ENCODE measurements at regions not wholly inside any gene's neighbourhood (a gene's known extent, or its start where the extent isn't known, plus 50 kb on each side); places are given as distances from the start of the nearest gene placed in this dataset.

DNA sequence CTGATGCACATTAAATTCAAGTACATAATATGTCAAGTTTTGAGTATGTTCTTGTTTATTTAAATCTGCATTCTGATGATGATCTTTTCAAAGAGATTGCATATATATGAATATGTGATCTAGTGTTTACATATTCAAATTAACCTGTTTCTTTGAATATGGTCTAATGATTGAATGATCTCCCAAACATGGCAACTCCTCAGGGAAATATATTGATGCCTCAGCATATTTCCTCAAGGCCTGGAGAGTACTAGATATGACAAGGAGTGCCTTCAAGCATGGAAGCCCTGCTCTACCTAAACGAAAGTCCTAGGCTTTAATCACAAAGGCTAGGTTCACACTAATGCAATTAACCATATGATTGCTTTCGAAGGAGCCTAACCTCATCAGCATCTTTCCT is 532.8 kb downstream of the ZIC1 start:
- no peaks in the 10 kb centered on the region for H3K9me2 ChIP-seq (ENCODE audit: insufficient read depth, low read length)
- no peaks in the 10 kb centered on the region for H3K9me3 ChIP-seq (ENCODE audit: low read length)
- TF ChIP-seq, protein P1, sequence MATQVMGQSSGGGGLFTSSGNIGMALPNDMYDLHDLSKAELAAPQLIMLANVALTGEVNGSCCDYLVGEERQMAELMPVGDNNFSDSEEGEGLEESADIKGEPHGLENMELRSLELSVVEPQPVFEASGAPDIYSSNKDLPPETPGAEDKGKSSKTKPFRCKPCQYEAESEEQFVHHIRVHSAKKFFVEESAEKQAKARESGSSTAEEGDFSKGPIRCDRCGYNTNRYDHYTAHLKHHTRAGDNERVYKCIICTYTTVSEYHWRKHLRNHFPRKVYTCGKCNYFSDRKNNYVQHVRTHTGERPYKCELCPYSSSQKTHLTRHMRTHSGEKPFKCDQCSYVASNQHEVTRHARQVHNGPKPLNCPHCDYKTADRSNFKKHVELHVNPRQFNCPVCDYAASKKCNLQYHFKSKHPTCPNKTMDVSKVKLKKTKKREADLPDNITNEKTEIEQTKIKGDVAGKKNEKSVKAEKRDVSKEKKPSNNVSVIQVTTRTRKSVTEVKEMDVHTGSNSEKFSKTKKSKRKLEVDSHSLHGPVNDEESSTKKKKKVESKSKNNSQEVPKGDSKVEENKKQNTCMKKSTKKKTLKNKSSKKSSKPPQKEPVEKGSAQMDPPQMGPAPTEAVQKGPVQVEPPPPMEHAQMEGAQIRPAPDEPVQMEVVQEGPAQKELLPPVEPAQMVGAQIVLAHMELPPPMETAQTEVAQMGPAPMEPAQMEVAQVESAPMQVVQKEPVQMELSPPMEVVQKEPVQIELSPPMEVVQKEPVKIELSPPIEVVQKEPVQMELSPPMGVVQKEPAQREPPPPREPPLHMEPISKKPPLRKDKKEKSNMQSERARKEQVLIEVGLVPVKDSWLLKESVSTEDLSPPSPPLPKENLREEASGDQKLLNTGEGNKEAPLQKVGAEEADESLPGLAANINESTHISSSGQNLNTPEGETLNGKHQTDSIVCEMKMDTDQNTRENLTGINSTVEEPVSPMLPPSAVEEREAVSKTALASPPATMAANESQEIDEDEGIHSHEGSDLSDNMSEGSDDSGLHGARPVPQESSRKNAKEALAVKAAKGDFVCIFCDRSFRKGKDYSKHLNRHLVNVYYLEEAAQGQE (IDR thresholded peaks at IDR 0.05; ENCODE audit: borderline replicate concordance) = no peak
- TF ChIP-seq EZH2 (IDR thresholded peaks at IDR 0.05; ENCODE audit: borderline replicate concordance, insufficient read depth, low read length, poor library complexity, severe bottlenecking) = no peak
- no peak for TF ChIP-seq SMC3 (conservative IDR thresholded peaks at IDR 0.05; ENCODE audit: poor library complexity)
- TF ChIP-seq, protein P2, sequence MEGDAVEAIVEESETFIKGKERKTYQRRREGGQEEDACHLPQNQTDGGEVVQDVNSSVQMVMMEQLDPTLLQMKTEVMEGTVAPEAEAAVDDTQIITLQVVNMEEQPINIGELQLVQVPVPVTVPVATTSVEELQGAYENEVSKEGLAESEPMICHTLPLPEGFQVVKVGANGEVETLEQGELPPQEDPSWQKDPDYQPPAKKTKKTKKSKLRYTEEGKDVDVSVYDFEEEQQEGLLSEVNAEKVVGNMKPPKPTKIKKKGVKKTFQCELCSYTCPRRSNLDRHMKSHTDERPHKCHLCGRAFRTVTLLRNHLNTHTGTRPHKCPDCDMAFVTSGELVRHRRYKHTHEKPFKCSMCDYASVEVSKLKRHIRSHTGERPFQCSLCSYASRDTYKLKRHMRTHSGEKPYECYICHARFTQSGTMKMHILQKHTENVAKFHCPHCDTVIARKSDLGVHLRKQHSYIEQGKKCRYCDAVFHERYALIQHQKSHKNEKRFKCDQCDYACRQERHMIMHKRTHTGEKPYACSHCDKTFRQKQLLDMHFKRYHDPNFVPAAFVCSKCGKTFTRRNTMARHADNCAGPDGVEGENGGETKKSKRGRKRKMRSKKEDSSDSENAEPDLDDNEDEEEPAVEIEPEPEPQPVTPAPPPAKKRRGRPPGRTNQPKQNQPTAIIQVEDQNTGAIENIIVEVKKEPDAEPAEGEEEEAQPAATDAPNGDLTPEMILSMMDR (IDR thresholded peaks at IDR 0.05; ENCODE audit: poor library complexity, severe bottlenecking) = no peak
- no peak for TF ChIP-seq TAF1 (IDR thresholded peaks at IDR 0.05; ENCODE audit: low read depth)
- TF ChIP-seq EP300 (conservative IDR thresholded peaks at IDR 0.05; ENCODE audit: poor library complexity, severe bottlenecking) = no peak
- TF ChIP-seq MXI1 (conservative IDR thresholded peaks at IDR 0.05; ENCODE audit: poor library complexity, severe bottlenecking) = no peak
- no peak for TF ChIP-seq POLR2AphosphoS5 (IDR thresholded peaks at IDR 0.05)
- TF ChIP-seq RAD21 (conservative IDR thresholded peaks at IDR 0.05) = no peak
- no peaks in the 10 kb centered on the region for H4K20me1 ChIP-seq (ENCODE audit: insufficient read depth)
- no peak overlapping the region for H2AFZ ChIP-seq (ENCODE audit: low read depth, low read length)
- no peak overlapping the region for H3K4me2 ChIP-seq (ENCODE audit: low read length)
- no peaks in the 10 kb centered on the region for H3F3A ChIP-seq (ENCODE audit: insufficient read depth, low read length, poor library complexity, severe bottlenecking)
- H3K27me3 ChIP-seq (ENCODE audit: insufficient read depth, low read depth, low read length) = no peaks in the 10 kb centered on the region
- H3K27ac ChIP-seq (ENCODE audit: low read length) = no peak overlapping the region
- H3K9ac ChIP-seq (ENCODE audit: low read length) = no peak overlapping the region
- H3K79me2 ChIP-seq (replicated peaks; ENCODE audit: insufficient read depth, low read length) = peaks cover 78% of the 10 kb centered on the region
- peak overlapping the region; percentile 11 for H3K4me3 ChIP-seq (ENCODE audit: low read length)
- H3K36me3 ChIP-seq (ENCODE audit: insufficient read depth, low read length) = no peaks in the 10 kb centered on the region

DNA sequence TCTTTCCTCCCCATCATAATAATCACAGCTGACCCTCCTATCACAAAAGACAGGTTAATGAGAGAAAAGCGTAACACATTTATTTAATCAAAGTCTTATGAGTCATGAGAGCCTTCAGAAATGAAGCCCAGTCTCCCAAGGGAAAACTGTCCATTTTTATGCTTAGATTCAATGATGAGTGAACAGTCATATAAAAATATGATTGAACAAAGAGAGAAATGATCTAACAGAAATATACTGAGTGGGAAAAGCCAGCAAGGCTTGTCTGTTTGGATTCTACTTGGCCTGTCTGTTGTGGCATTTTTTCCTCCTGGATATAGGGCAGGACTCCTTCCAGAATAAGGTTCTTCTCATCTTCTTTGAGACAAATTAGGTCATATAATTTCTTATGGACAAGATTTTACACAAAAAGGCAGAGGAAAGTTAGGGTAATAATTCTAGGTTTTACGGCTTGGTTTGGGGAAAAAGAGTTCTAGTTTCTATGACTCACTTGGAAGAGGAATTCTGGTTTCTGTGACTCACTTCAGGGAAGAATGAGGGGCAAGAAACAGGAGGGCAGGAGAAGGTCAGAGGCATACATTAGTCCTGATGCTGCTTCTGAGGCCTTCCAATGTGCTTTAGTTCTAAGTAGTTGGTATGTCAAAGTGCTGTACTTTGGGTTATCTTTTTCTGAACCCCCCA is 534.2 kb downstream of the ZIC1 start:
- H3K4me3 ChIP-seq (ENCODE audit: low read length) = no peak overlapping the region
- H4K20me1 ChIP-seq (ENCODE audit: insufficient read depth) = no peaks in the 10 kb centered on the region
- no peaks in the 10 kb centered on the region for H3K27me3 ChIP-seq (ENCODE audit: insufficient read depth, low read depth, low read length)
- H3K9ac ChIP-seq (ENCODE audit: low read length) = no peak overlapping the region
- H3F3A ChIP-seq (ENCODE audit: insufficient read depth, low read length, poor library complexity, severe bottlenecking) = no peaks in the 10 kb centered on the region
- H2AFZ ChIP-seq (ENCODE audit: low read depth, low read length) = no peak overlapping the region
- H3K79me2 ChIP-seq (replicated peaks; ENCODE audit: insufficient read depth, low read length) = peaks cover 63% of the 10 kb centered on the region
- no peaks in the 10 kb centered on the region for H3K36me3 ChIP-seq (ENCODE audit: insufficient read depth, low read length)
- H3K27ac ChIP-seq (ENCODE audit: low read length) = no peak overlapping the region
- H3K9me2 ChIP-seq (ENCODE audit: insufficient read depth, low read length) = no peaks in the 10 kb centered on the region
- H3K9me3 ChIP-seq (ENCODE audit: low read length) = no peaks in the 10 kb centered on the region
- H3K4me2 ChIP-seq (ENCODE audit: low read length) = no peak overlapping the region
- TF ChIP-seq TAF1 (IDR thresholded peaks at IDR 0.05; ENCODE audit: low read depth) (no peak), POLR2AphosphoS5 (IDR thresholded peaks at IDR 0.05) (no peak), EP300 (conservative IDR thresholded peaks at IDR 0.05; ENCODE audit: poor library complexity, severe bottlenecking) (no peak), EZH2 (IDR thresholded peaks at IDR 0.05; ENCODE audit: borderline replicate concordance, insufficient read depth, low read length, poor library complexity, severe bottlenecking) (no peak), RAD21 (conservative IDR thresholded peaks at IDR 0.05) (no peak), SMC3 (conservative IDR thresholded peaks at IDR 0.05; ENCODE audit: poor library complexity) (no peak), MXI1 (conservative IDR thresholded peaks at IDR 0.05; ENCODE audit: poor library complexity, severe bottlenecking) (no peak)
- TF ChIP-seq, protein P2 (IDR thresholded peaks at IDR 0.05; ENCODE audit: poor library complexity, severe bottlenecking) = no peak
- TF ChIP-seq, protein P1 (IDR thresholded peaks at IDR 0.05; ENCODE audit: borderline replicate concordance) = no peak
